Tibial artery (tissue), 4 donors: ENCODE measurements at regions not wholly inside any gene's neighbourhood (a gene's known extent, or its start where the extent isn't known, plus 50 kb on each side); places are given as distances from the start of the nearest gene placed in this dataset.
"Not testable (repeated sequence)": the region's sequence is repeated elsewhere in the genome, so short reads cannot be mapped to it uniquely, and the experiment has no call there.

ENCODE experiments used
- DNase-seq, 2 donors: peaks; one replicate each; pipeline ENCODE4 v3.0.0-alpha.2; 2019
- H3K27ac ChIP-seq, 2 donors: fragments of 200-600 bp; sonication (generic) in 1 of 2; 1 replicate in 1 of 2; 2 replicates in 1 of 2; pipeline ENCODE4 v1.5.1; 2018 to 2019; ENCODE audit warnings: mild to moderate bottlenecking in 1 of 2
- H3K27me3 ChIP-seq, 2 donors: fragments of 200-600 bp; sonication (generic) in 1 of 2; one replicate each; pipeline versions ENCODE4 v1.5.1 to v1.6.0; 2016 to 2019
- H3K36me3 ChIP-seq, 3 donors: fragments of 200-600 bp; sonication (generic) in 2 of 3; one replicate each; pipeline ENCODE4 v1.5.1; 2016 to 2019; ENCODE audit warnings: mild to moderate bottlenecking in 2 of 3
- H3K4me1 ChIP-seq, 4 donors: fragments of 200-600 bp; sonication (generic) in 2 of 4; 1 replicate in 3 of 4; 2 replicates in 1 of 4; pipeline ENCODE4 v1.5.1; 2016 to 2019
- H3K4me3 ChIP-seq, 2 donors: fragments of 200-600 bp; sonication (generic) in 1 of 2; 1 replicate in 1 of 2; 2 replicates in 1 of 2; pipeline ENCODE4 v1.5.1; 2018 to 2019; ENCODE audit warnings: mild to moderate bottlenecking in 2 of 2
- H3K9me3 ChIP-seq, 3 donors: fragments of 200-600 bp; sonication (generic) in 1 of 3; one replicate each; pipeline ENCODE4 v1.5.1; 2016 to 2019
- intact Hi-C: fragments of 100-400 bp; cut with DNase I; formaldehyde crosslinking; loops from one replicate; pipeline ENCODE4 v1.15.0; 2023; ENCODE audit warnings: low total_unique reads
- TF ChIP-seq, protein P1 (sequence below), 2 experiments: fragments of 200-600 bp in 1 of 2; fragments of 450-650 bp in 1 of 2; IDR thresholded peaks; one replicate each; pipeline ENCODE4 v1.5.1; 2017 to 2019; ENCODE audit warnings: antibody characterized with exemption in 2 of 2, mild to moderate bottlenecking in 1 of 2, moderate library complexity in 1 of 2

DNA sequence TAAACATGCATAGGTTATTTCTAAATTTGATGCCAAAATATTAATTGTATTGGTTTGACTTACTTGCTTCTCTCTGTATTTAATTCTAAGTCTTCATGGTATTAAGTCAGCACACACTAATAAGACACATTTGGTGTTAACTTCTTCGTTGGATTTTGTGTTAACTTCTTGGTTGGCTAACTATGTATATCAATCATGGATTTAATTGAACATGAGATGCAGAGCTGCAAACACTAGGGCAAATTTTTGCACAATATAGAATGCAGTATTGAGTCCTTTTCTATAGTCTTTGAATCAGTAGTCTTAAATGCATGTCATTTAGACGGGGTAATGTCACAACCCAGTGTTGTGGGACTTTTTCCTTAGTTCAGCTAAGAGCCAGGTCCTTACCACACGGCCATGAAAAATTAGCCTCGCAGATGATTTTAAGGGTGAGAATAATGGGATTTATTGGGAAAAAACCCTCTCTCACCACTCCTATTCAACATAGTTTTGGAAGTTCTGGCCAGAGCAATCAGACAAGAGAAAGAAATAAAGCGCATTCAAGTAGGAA, 142.9 kb upstream of the TRIM24 start:
- H3K4me3 ChIP-seq: no peak overlapping the region
- H3K27me3 ChIP-seq: no peaks in the 10 kb centered on the region
- no peak overlapping the region for H3K27ac ChIP-seq
- intact Hi-C loops: no loop called here
- TF ChIP-seq, protein P1, sequence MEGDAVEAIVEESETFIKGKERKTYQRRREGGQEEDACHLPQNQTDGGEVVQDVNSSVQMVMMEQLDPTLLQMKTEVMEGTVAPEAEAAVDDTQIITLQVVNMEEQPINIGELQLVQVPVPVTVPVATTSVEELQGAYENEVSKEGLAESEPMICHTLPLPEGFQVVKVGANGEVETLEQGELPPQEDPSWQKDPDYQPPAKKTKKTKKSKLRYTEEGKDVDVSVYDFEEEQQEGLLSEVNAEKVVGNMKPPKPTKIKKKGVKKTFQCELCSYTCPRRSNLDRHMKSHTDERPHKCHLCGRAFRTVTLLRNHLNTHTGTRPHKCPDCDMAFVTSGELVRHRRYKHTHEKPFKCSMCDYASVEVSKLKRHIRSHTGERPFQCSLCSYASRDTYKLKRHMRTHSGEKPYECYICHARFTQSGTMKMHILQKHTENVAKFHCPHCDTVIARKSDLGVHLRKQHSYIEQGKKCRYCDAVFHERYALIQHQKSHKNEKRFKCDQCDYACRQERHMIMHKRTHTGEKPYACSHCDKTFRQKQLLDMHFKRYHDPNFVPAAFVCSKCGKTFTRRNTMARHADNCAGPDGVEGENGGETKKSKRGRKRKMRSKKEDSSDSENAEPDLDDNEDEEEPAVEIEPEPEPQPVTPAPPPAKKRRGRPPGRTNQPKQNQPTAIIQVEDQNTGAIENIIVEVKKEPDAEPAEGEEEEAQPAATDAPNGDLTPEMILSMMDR (IDR thresholded peaks at IDR 0.05): no peak
- DNase-seq: no peak
- H3K9me3 ChIP-seq: no peaks in the 10 kb centered on the region
- no peaks in the 10 kb centered on the region for H3K36me3 ChIP-seq
- H3K4me1 ChIP-seq: no peaks in the 10 kb centered on the region

DNA sequence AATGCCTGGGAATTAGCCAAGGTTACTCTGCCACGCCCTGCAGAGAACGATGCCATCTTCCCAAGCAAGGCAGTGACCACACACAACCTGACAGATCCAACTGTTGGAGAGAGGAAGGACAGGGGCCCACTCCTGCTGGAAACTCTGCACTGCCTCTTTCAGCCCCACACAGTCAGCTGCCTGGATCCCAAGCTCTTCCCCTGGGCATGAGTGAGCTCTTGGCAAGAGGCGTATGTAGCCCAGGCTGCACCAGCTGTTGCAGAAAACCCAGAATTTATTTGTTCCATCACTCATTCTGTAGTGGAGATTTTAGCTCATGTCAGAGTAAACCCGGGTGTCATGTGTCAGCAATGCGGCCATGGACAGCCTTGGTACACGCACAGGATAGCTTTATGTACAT, 135.1 kb upstream of the TRIM24 start:
- no peaks in the 10 kb centered on the region for H3K4me1 ChIP-seq
- H3K27me3 ChIP-seq: no peaks in the 10 kb centered on the region
- peaks cover 0 to 14% (median 11%) of the 10 kb centered on the region in 3 donors for H3K9me3 ChIP-seq
- H3K4me3 ChIP-seq: no peak overlapping the region
- no peak overlapping the region for H3K27ac ChIP-seq
- no peak for DNase-seq
- TF ChIP-seq, protein P1 (IDR thresholded peaks at IDR 0.05): no peak
- H3K36me3 ChIP-seq: no peaks in the 10 kb centered on the region
- intact Hi-C loops: no loop called here

DNA sequence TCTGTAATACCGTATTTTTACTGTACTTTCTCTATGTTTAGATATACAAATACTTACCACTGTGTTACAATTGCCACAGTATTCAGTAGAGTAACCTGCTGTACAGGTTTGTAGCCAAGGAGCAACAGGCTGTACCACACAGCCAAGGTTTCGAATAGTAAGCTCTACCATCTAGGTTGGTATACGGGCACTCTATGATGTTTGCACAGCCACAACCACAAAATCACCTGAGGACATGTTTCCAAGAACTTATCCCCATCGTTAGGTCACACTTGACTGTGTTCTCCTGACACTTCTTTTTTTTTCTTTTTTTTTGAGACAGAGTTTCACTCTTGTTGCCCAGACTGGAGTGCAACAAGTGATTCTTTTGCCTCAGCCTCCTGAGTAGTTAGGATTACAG, 134.6 kb upstream of the TRIM24 start:
- no peak for DNase-seq
- Histone ChIP-seq H3K27me3 (no peaks in the 10 kb centered on the region), H3K9me3 (peaks cover 0 to 14% (median 11%) of the 10 kb centered on the region in 3 donors), H3K4me3 (no peak overlapping the region), H3K36me3 (no peaks in the 10 kb centered on the region), H3K4me1 (no peaks in the 10 kb centered on the region), H3K27ac (no peak overlapping the region)
- TF ChIP-seq, protein P1 (IDR thresholded peaks at IDR 0.05): no peak
- intact Hi-C loops: no loop called here

DNA sequence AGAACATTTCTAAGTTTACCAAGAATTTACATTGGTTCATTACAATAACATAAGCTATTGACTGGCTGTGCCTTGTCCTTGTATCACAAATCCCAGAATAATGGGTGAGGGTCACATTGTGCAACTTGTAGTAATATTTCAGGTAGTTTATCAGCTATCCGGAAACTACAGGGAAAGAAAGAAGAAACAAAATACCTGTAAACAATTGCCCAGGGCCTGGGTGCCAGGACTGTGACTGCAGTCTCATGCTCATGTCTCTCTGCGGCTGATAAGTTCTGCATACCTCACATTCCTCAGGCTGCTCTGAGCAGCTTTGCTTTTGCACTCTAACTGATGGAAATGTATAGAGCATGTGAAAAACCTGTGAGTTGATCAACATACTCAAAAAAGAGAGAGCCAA, 131.8 kb upstream of the TRIM24 start:
- H3K27ac ChIP-seq: no peak overlapping the region
- no peaks in the 10 kb centered on the region for H3K27me3 ChIP-seq
- no peak overlapping the region for H3K4me3 ChIP-seq
- no peak for DNase-seq
- intact Hi-C loops: no loop called here
- TF ChIP-seq, protein P1 (IDR thresholded peaks at IDR 0.05): no peak
- H3K9me3 ChIP-seq: peaks cover 0 to 23% (median 23%) of the 10 kb centered on the region in 3 donors
- H3K4me1 ChIP-seq: no peaks in the 10 kb centered on the region
- H3K36me3 ChIP-seq: no peaks in the 10 kb centered on the region

DNA sequence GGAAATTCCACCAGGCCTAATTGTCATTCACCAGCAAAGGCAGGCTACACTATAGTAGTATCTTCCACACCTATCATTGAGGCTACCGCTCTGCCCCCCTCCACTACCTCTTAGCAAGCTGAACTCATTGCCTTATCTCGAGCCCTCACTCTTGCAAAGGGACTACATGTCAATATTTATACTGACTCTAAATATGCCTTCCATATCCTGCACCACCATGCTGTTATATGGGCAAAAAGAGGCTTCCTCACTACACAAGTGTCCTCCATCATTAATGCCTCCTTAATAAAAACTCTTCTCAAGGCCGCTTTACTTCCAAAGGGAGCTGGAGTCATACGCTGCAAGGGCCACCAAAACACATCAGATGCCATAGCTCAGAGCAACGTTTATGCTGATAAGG, 127.2 kb upstream of the TRIM24 start:
- H3K4me1 ChIP-seq, intact Hi-C loops, H3K27ac ChIP-seq, H3K4me3 ChIP-seq, H3K36me3 ChIP-seq, DNase-seq, H3K27me3 ChIP-seq: not testable (repeated sequence)
- peaks cover 0 to 45% (median 25%) of the 10 kb centered on the region in 3 donors for H3K9me3 ChIP-seq

DNA sequence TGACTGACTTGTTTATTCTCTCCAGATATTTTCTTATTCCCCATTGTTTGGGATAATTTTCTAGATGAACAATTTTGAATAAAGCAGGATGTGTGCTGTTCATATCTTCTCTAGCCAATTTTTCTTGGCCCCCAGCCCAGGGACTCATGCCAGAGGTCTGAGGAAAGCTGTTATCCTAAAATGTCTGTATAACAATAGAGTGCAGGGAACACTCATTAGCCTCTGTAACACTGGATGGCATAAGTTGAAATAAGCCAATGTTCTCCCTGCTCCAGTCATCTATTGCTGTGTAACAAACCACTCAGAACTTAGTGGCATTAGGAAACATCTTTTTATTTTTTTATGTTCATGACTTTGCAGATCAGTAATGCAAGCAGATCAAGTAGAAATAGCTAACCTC, 121.7 kb upstream of the TRIM24 start:
- Histone ChIP-seq H3K4me3 (no peak overlapping the region), H3K4me1 (no peaks in the 10 kb centered on the region), H3K9me3 (peaks cover 0 to 34% (median 13%) of the 10 kb centered on the region in 3 donors), H3K27me3 (no peaks in the 10 kb centered on the region), H3K36me3 (no peaks in the 10 kb centered on the region), H3K27ac (no peak overlapping the region)
- intact Hi-C loops: no loop called here
- no peak for DNase-seq
- TF ChIP-seq, protein P1 (IDR thresholded peaks at IDR 0.05): no peak

DNA sequence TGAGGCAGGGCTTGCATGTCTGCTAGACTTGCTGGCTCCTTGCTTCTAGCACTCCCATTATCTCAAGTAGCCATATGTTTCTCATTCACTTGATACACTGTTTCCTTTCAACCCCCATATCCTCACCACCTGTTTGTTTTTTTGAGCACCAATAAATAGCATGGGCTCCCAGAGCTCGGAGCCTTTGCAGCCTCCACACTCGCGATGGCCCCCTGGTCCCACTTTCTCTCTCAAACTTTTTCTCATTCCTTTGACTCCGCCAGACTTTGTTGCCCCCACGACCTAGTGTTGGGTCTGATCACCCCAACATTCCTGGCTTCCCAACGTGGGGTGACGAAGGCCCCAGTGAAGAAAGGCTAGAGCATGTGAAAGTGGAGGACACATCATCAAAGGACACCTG, 120.8 kb upstream of the TRIM24 start:
- H3K36me3 ChIP-seq, H3K27ac ChIP-seq, DNase-seq, H3K27me3 ChIP-seq, H3K4me1 ChIP-seq, H3K4me3 ChIP-seq, intact Hi-C loops: not testable (repeated sequence)
- H3K9me3 ChIP-seq: peaks cover 0 to 26% (median 8%) of the 10 kb centered on the region in 3 donors
